ENCODE measurements at regions not wholly inside any gene's neighbourhood (a gene's known extent, or its start where the extent isn't known, plus 50 kb on each side); places are given as distances from the start of the nearest gene placed in this dataset.

DNA sequence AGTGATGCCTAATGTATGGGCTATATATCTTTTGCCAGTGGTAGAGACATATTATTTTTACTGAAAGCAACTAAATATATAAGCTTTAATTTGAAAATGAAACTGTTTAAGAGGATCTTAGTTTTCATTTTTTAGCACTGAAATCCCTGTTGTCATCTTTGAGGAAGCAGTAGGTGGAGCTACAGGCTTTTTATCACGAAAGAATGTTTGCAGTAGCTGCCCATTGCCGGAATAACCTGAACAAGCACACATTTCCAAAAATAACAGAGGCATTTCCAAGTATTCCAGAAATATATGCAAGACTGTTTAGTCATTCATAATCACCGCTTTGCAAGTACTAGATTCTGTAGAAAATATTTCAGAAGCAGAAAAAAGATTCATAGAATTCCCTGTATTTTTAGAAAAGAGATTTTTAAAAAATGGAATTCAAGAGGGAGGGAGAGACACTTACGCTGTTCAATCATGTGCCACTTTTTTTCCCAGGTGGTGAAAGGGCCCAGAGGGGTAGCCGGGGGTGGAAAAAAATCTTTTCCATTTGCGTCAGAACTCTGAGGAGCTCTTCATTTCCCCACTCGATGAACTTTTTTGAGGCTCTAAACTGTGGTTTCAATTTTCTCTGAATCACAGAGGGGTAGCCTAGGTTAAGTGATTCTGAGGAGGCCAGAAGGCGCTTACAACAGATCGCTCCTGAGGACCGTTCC lies 142.5 kb upstream of the FERMT1 start:
- no peak for TF ChIP-seq GATA2 (IDR thresholded peaks at IDR 0.05; ENCODE audit: low read depth, low read length)
- no peak for TF ChIP-seq GATA3 (IDR thresholded peaks at IDR 0.05; ENCODE audit: low read depth, low read length)

Measured in SH-SY5Y (cell line).